Stomach (tissue), 8 donors: ENCODE measurements at regions not wholly inside any gene's neighbourhood (a gene's known extent, or its start where the extent isn't known, plus 50 kb on each side); places are given as distances from the start of the nearest gene placed in this dataset.

ENCODE experiments used
- DNase-seq, 2 donors: peaks; one replicate each; pipeline versions ENCODE4 v3.0.0 to v3.0.0-alpha.2; 2013 to 2019
- H3K27ac ChIP-seq, 5 donors: fragments of 200-600 bp in 4 of 5; sonication (generic) in 4 of 5; one replicate each; pipeline ENCODE4 v1.5.1; 2013 to 2019; ENCODE audit warnings: mild to moderate bottlenecking in 1 of 5, moderate library complexity in 1 of 5
- H3K27me3 ChIP-seq, 3 donors: fragments of 200-600 bp; sonication (generic); one replicate each; pipeline ENCODE4 v1.5.1; 2017 to 2019; ENCODE audit warnings: mixed run types in 1 of 3
- H3K36me3 ChIP-seq, 4 donors: fragments of 200-600 bp; sonication (generic); 1 replicate in 3 of 4; 2 replicates in 1 of 4; pipeline ENCODE4 v1.5.1; 2016 to 2019
- H3K4me1 ChIP-seq, 4 donors: fragments of 200-600 bp; sonication (generic); one replicate each; pipeline ENCODE4 v1.5.1; 2016 to 2019
- H3K4me3 ChIP-seq, 4 donors: fragments of 200-600 bp; sonication (generic) in 3 of 4; one replicate each; pipeline ENCODE4 v1.5.1; 2016 to 2019; ENCODE audit warnings: mild to moderate bottlenecking in 1 of 4
- H3K9me3 ChIP-seq, 4 donors: fragments of 200-600 bp; sonication (generic); one replicate each; pipeline ENCODE4 v1.5.1; 2016 to 2019
- EP300 ChIP-seq: sonication (generic); formaldehyde crosslinking; IDR thresholded peaks from one replicate; pipeline ENCODE4 v1.6.1; 2017; ENCODE audit warnings: antibody characterized with exemption
- POLR2A ChIP-seq, 4 donors: fragments of 450-650 bp; IDR thresholded peaks; one replicate each; pipeline ENCODE4 v1.6.1; 2016; ENCODE audit warnings: antibody characterized with exemption in 4 of 4, control low read depth in 2 of 4, mild to moderate bottlenecking in 1 of 4, moderate library complexity in 1 of 4
- POLR2AphosphoS5 ChIP-seq, 3 donors: sonication (generic); formaldehyde crosslinking; IDR thresholded peaks; one replicate each; pipeline ENCODE4 v1.6.1; 2016; ENCODE audit warnings: antibody characterized with exemption in 3 of 3
- WGBS, 5 donors: extraction: QIAGEN DNeasy Blood & Tissue Kit in 3 of 5; methylation state at CpG; one replicate each; pipeline versions ENCODE4 v1.1.5 to v1.1.7; 2013 to 2018; 5-methylcytosine and 5-hydroxymethylcytosine counted together
- intact Hi-C: fragments of 100-400 bp; cut with DNase I; formaldehyde crosslinking; loops from one replicate; pipeline ENCODE4 v1.15.1; 2023; ENCODE audit warnings: low total_unique reads
- TF ChIP-seq, protein P1 (sequence below), 7 experiments: fragments of 450-650 bp in 4 of 7; fragments of 200-600 bp in 3 of 7; sonication (generic) in 3 of 7; IDR thresholded peaks; one replicate each; pipeline ENCODE4 v1.5.1; 2016 to 2019; ENCODE audit warnings: antibody characterized with exemption in 7 of 7, control low read depth in 2 of 7, mild to moderate bottlenecking in 1 of 7
- donor health status: healthy with polysubstance abuse.
- donor health status: Bipolar disorder and iron deficiency.
- donor health status: healthy.

GRCh38 chr2:58441643-58442042 lies 200.5 kb upstream of the FANCL start:
- TF ChIP-seq, protein P1, sequence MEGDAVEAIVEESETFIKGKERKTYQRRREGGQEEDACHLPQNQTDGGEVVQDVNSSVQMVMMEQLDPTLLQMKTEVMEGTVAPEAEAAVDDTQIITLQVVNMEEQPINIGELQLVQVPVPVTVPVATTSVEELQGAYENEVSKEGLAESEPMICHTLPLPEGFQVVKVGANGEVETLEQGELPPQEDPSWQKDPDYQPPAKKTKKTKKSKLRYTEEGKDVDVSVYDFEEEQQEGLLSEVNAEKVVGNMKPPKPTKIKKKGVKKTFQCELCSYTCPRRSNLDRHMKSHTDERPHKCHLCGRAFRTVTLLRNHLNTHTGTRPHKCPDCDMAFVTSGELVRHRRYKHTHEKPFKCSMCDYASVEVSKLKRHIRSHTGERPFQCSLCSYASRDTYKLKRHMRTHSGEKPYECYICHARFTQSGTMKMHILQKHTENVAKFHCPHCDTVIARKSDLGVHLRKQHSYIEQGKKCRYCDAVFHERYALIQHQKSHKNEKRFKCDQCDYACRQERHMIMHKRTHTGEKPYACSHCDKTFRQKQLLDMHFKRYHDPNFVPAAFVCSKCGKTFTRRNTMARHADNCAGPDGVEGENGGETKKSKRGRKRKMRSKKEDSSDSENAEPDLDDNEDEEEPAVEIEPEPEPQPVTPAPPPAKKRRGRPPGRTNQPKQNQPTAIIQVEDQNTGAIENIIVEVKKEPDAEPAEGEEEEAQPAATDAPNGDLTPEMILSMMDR (IDR thresholded peaks at IDR 0.05) = no peak
- no peak for TF ChIP-seq EP300
- TF ChIP-seq POLR2A (IDR thresholded peaks at IDR 0.05) = no peak
- TF ChIP-seq POLR2AphosphoS5 (IDR thresholded peaks at IDR 0.05) = no peak
- Histone ChIP-seq H3K4me1 (no peaks in the 10 kb centered on the region), H3K4me3 (no peak overlapping the region), H3K27me3 (no peaks in the 10 kb centered on the region), H3K36me3 (no peaks in the 10 kb centered on the region), H3K9me3 (no peaks in the 10 kb centered on the region), H3K27ac (no peak overlapping the region)
- no peak for DNase-seq
- intact Hi-C loops = no loop called here
- 48 to 73% (median 52%) methylated on average over 3 of the region's 3 CpGs for WGBS, 5 donors

- WGBS, 5 donors = 78 to 92% (median 89%) methylated on average over 5 of the region's 5 CpGs
- Histone ChIP-seq H3K27ac (no peak overlapping the region), H3K36me3 (no peaks in the 10 kb centered on the region), H3K4me1 (no peaks in the 10 kb centered on the region), H3K4me3 (no peak overlapping the region), H3K27me3 (no peaks in the 10 kb centered on the region), H3K9me3 (no peaks in the 10 kb centered on the region)
- intact Hi-C loops = no loop called here
- TF ChIP-seq EP300 = no peak
- DNase-seq = no peak
These were observed 195.7 kb upstream of the FANCL start for GRCh38 chr2:58436872-58437271.

DNA sequence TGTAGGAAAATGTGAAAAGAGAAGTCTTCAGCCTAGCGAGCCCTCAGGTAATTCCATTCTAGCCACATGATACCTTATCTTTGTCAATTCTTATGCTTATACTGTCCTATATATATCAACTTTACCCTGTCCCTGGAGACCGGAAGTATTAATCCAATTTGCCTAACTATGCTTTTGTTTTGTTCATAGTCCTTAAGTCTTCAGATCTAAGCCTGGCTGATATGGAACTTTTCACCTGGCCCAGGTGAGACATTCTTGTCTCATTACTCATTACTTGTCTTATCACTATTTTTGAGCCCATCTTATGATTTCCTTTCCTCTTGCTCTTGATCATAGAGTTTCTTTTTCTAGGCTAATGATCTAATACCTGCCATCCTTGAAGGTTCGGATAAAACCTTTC lies 194.1 kb upstream of the FANCL start:
- Histone ChIP-seq H3K4me3 (no peak overlapping the region), H3K4me1 (no peaks in the 10 kb centered on the region), H3K27me3 (no peaks in the 10 kb centered on the region), H3K9me3 (no peaks in the 10 kb centered on the region), H3K36me3 (no peaks in the 10 kb centered on the region), H3K27ac (no peak overlapping the region)
- 43 to 81% (median 78%) methylated on average over 3 of the region's 3 CpGs for WGBS, 5 donors
- DNase-seq = no peak
- intact Hi-C loops = no loop called here
- no peak for TF ChIP-seq EP300
- no peak for TF ChIP-seq POLR2A (IDR thresholded peaks at IDR 0.05)
- no peak for TF ChIP-seq POLR2AphosphoS5 (IDR thresholded peaks at IDR 0.05)
- TF ChIP-seq, protein P1 (IDR thresholded peaks at IDR 0.05) = no peak

- no peak for DNase-seq
- H3K4me3 ChIP-seq = no peak overlapping the region
- WGBS, 5 donors = 82 to 93% (median 86%) methylated on average over 1 of the region's 1 CpG
- no peak for TF ChIP-seq POLR2A (IDR thresholded peaks at IDR 0.05)
- no peak for TF ChIP-seq EP300
- no peak for TF ChIP-seq POLR2AphosphoS5 (IDR thresholded peaks at IDR 0.05)
- TF ChIP-seq, protein P1 (IDR thresholded peaks at IDR 0.05) = no peak
- peaks cover 0 to 3% (median 0%) of the 10 kb centered on the region in 3 donors for H3K27me3 ChIP-seq
- H3K9me3 ChIP-seq = no peaks in the 10 kb centered on the region
- no peak overlapping the region for H3K27ac ChIP-seq
- no peaks in the 10 kb centered on the region for H3K36me3 ChIP-seq
- H3K4me1 ChIP-seq = no peaks in the 10 kb centered on the region
- intact Hi-C loops = no loop called here
These were observed 193.6 kb upstream of the FANCL start for GRCh38 chr2:58434692-58435091.

DNA sequence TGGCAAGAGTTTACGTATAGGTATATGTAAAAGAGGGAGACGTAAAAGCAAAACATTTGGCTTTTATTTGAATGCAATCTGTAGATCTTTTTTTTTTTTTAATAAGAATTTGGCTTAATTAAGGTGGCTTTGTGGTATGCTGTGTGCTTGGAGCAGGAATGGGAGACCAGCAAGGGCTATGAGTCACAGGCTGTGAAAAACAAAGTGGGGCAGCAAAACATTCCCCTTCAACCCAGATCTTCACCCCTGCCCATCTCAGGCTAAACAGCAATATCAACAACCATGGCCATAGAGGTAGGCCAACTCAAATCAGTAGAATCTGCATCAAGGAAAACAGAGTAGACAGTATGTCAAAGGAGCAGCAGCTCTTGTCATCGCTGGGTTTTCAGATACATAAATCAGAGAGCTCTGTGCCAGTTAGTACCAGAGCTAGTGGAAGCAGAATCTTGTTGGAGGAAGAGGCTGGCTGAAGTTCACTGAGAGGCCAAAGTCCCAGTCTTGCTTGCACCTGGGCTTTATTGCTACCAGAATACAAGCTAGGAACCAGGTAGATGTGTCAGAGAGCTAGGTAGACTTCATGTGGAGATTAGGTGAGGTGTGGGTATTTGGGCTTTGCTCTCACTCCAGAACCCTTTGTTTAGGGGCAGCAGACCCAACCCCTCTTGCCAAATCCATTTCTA lies 191.5 kb upstream of the FANCL start:
- peak in 1 of 2 donors; percentile 10 for DNase-seq
- H3K4me1 ChIP-seq = peaks cover 0 to 13% (median 13%) of the 10 kb centered on the region in 4 donors
- TF ChIP-seq, protein P1 (IDR thresholded peaks at IDR 0.05) = no peak
- TF ChIP-seq EP300 (no peak), POLR2AphosphoS5 (IDR thresholded peaks at IDR 0.05) (no peak), POLR2A (IDR thresholded peaks at IDR 0.05) (no peak)
- no peak overlapping the region for H3K4me3 ChIP-seq
- 80 to 94% (median 85%) methylated on average over 3 of the region's 3 CpGs for WGBS, 5 donors
- no peaks in the 10 kb centered on the region for H3K36me3 ChIP-seq
- no peak overlapping the region for H3K27ac ChIP-seq
- H3K9me3 ChIP-seq = no peaks in the 10 kb centered on the region
- intact Hi-C loops = no loop called here
- peaks cover 0 to 22% (median 10%) of the 10 kb centered on the region in 3 donors for H3K27me3 ChIP-seq
